Liver (tissue), 8 donors: ENCODE measurements at regions not wholly inside any gene's neighbourhood (a gene's known extent, or its start where the extent isn't known, plus 50 kb on each side); places are given as distances from the start of the nearest gene placed in this dataset.

Experiments used
- DNase-seq: peaks from one replicate; pipeline ENCODE4 v3.0.0-alpha.2; 2017; ENCODE audit warnings: low spot score
- H3K27ac ChIP-seq, 2 donors: one replicate each; pipeline ENCODE4 v1.7.0; 2013; ENCODE audit warnings: inconsistent platforms in 2 of 2, low read length in 2 of 2, control low read depth in 1 of 2, low read depth in 1 of 2, mild to moderate bottlenecking in 1 of 2
- H3K27me3 ChIP-seq, 4 donors: one replicate each; pipeline versions ENCODE4 v1.6.1 to v1.7.0; 2013; ENCODE audit warnings: low read length in 3 of 4, inconsistent platforms in 1 of 4, mild to moderate bottlenecking in 1 of 4, moderate library complexity in 1 of 4; ENCODE audit not compliant: control insufficient read depth in 4 of 4, insufficient read depth in 4 of 4
- H3K36me3 ChIP-seq, 4 donors: one replicate each; pipeline versions ENCODE4 v1.6.1 to v1.7.0; 2013; ENCODE audit warnings: low read length in 3 of 4, mild to moderate bottlenecking in 3 of 4, low read depth in 1 of 4, moderate library complexity in 1 of 4; ENCODE audit not compliant: control insufficient read depth in 4 of 4, insufficient read depth in 3 of 4
- H3K4me1 ChIP-seq, 4 donors: one replicate each; pipeline versions ENCODE4 v1.6.1 to v1.7.0; 2013; ENCODE audit warnings: low read length in 3 of 4, mild to moderate bottlenecking in 3 of 4, moderate library complexity in 1 of 4; ENCODE audit not compliant: control insufficient read depth in 4 of 4, insufficient read depth in 4 of 4
- H3K4me3 ChIP-seq, 3 donors: one replicate each; pipeline versions ENCODE4 v1.6.1 to v1.7.0; 2013; ENCODE audit warnings: low read length in 3 of 3, control low read depth in 1 of 3, low read depth in 1 of 3, mild to moderate bottlenecking in 1 of 3
- H3K9ac ChIP-seq, 2 donors: one replicate each; pipeline ENCODE4 v1.7.0; 2013; ENCODE audit warnings: low read length in 2 of 2, mild to moderate bottlenecking in 2 of 2, moderate library complexity in 2 of 2, control low read depth in 1 of 2, low read depth in 1 of 2
- H3K9me3 ChIP-seq, 4 donors: one replicate each; pipeline versions ENCODE4 v1.6.1 to v1.7.0; 2013; ENCODE audit warnings: low read length in 3 of 4; ENCODE audit not compliant: control insufficient read depth in 4 of 4
- EGR1 ChIP-seq, 2 donors: IDR thresholded peaks; 2 replicates each; pipeline ENCODE4 v1.6.1; 2016 to 2018; ENCODE audit warnings: antibody characterized with exemption in 2 of 2, low read depth in 2 of 2
- FOXA1 ChIP-seq: IDR thresholded peaks from 2 replicates; pipeline ENCODE4 v1.6.1; 2016; ENCODE audit warnings: antibody characterized with exemption
- FOXA2 ChIP-seq: IDR thresholded peaks from 2 replicates; pipeline ENCODE4 v1.6.1; 2016; ENCODE audit warnings: antibody characterized with exemption
- GABPA ChIP-seq, 2 donors: IDR thresholded peaks in 1 of 2; conservative IDR thresholded peaks in 1 of 2; 2 replicates each; pipeline ENCODE4 v1.6.1; 2016; ENCODE audit warnings: antibody characterized with exemption in 2 of 2, mild to moderate bottlenecking in 1 of 2, moderate library complexity in 1 of 2
- HNF4A ChIP-seq, 2 donors: conservative IDR thresholded peaks; 2 replicates each; pipeline ENCODE4 v1.6.1; 2016; ENCODE audit warnings: antibody characterized with exemption in 2 of 2, mild to moderate bottlenecking in 2 of 2
- HNF4G ChIP-seq: IDR thresholded peaks from 2 replicates; pipeline ENCODE4 v1.6.1; 2016; ENCODE audit warnings: antibody characterized with exemption
- JUND ChIP-seq, 2 donors: IDR thresholded peaks; 2 replicates each; pipeline ENCODE4 v1.6.1; 2016; ENCODE audit warnings: antibody characterized with exemption in 2 of 2
- NR2F2 ChIP-seq: IDR thresholded peaks from 2 replicates; pipeline ENCODE4 v1.6.1; 2016; ENCODE audit warnings: antibody characterized with exemption
- RAD21 ChIP-seq, 2 donors: IDR thresholded peaks; 2 replicates each; pipeline ENCODE4 v1.6.1; 2016; ENCODE audit warnings: antibody characterized with exemption in 2 of 2, mild to moderate bottlenecking in 2 of 2
- RXRA ChIP-seq, 2 donors: IDR thresholded peaks; 2 replicates each; pipeline ENCODE4 v1.6.1; 2017 to 2018; ENCODE audit warnings: antibody characterized with exemption in 2 of 2, mild to moderate bottlenecking in 1 of 2
- SP1 ChIP-seq: IDR thresholded peaks from 2 replicates; pipeline ENCODE4 v1.6.1; 2018; ENCODE audit warnings: antibody characterized with exemption, mild to moderate bottlenecking
- TAF1 ChIP-seq: conservative IDR thresholded peaks from 2 replicates; pipeline ENCODE4 v1.6.1; 2016; ENCODE audit warnings: antibody characterized with exemption, mild to moderate bottlenecking
- YY1 ChIP-seq: IDR thresholded peaks from 2 replicates; pipeline ENCODE4 v1.6.1; 2016; ENCODE audit warnings: antibody characterized with exemption, mild to moderate bottlenecking
- WGBS: extraction: QIAGEN DNeasy Blood & Tissue Kit; methylation state at CpG from one replicate; pipeline ENCODE4 v1.1.7; 2013; 5-methylcytosine and 5-hydroxymethylcytosine counted together
- TF ChIP-seq, protein P1 (sequence below): IDR thresholded peaks from 2 replicates; pipeline ENCODE4 v1.6.1; 2016; ENCODE audit warnings: antibody characterized with exemption
- TF ChIP-seq, protein P2 (sequence below): IDR thresholded peaks from 2 replicates; pipeline ENCODE4 v1.6.1; 2016; ENCODE audit warnings: antibody characterized with exemption
- TF ChIP-seq, protein P3 (sequence below): IDR thresholded peaks from 2 replicates; pipeline ENCODE4 v1.6.1; 2016; ENCODE audit warnings: antibody characterized with exemption, mild to moderate bottlenecking
- TF ChIP-seq, protein P4 (sequence below): IDR thresholded peaks from 2 replicates; pipeline ENCODE4 v1.6.1; 2016; ENCODE audit warnings: antibody characterized with exemption
- TF ChIP-seq, protein P5 (sequence below): fragments of 150-350 bp; IDR thresholded peaks from 2 replicates; pipeline ENCODE4 v1.5.1; 2017; ENCODE audit warnings: improper control_type of control experiment, low read depth, low read length; ENCODE audit not compliant: missing input control
- donor health status: healthy.
- donor health status: healthy.
- donor health status: healthy.
- donor health status: healthy.
- donor health status: healthy.

DNA sequence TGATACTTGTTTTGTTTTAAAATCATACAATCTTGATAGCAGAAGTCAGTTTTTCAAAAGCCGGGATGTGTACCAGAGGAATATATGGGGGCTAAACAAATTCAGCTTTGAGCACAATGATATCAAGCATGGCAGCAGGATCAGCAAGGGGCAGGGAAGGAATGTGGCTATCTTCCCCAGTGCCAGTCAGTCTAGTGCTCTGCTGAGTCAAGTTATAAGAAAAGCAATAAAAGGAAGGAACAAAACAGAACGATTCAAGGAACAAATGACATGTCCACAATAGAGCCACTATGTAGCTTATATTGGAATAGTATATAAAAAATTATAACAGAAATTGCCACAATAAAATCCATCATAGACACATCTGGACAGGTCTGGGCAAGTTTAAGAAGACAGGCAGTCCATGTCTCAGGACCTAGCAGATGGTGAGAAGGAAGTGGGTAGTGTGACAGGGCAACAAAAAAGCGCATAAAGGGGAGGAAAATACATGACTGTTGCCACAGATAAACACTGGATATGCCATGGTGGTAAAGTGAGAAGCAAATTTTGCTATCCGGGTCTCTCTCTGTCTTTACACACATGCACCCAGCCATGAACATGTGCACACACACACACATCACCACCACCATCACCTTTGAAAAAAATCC is 518.2 kb upstream of the HTR2C start:
- H3K4me3 ChIP-seq = no peak overlapping the region
- no peaks in the 10 kb centered on the region for H3K36me3 ChIP-seq
- no peak overlapping the region for H3K27ac ChIP-seq
- TF ChIP-seq HNF4A (conservative IDR thresholded peaks at IDR 0.05) = no peak
- no peak for TF ChIP-seq EGR1 (IDR thresholded peaks at IDR 0.05; ENCODE audit: low read depth in 2 of 2)
- no peaks in the 10 kb centered on the region for H3K9me3 ChIP-seq
- DNase-seq = no peak
- no peaks in the 10 kb centered on the region for H3K4me1 ChIP-seq
- no peak overlapping the region for H3K9ac ChIP-seq
- 70% methylated on average over 4 of the region's 4 CpGs for WGBS
- H3K27me3 ChIP-seq = no peaks in the 10 kb centered on the region

DNA sequence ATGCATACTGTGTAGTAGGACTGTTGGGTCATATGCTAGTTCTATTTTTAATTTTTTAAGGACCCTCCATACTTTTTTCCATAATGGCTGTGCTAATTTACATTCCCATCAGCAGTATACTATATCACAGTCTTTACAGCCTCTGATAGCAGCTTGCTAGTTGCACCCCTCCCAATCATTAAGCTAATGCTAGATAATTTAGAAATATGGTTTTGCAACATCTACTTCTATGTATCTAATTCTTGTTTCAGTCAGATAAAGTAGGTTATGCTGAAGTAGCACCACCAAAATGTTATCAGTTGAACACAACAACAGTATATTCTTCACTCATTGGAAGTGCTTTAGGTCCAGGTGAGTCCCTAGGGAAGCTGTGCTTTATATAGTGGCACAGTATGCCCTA is 522.7 kb upstream of the HTR2C start:
- H3K36me3 ChIP-seq = no peaks in the 10 kb centered on the region
- no peak overlapping the region for H3K9ac ChIP-seq
- no peaks in the 10 kb centered on the region for H3K9me3 ChIP-seq
- no peak for DNase-seq
- H3K4me1 ChIP-seq = no peaks in the 10 kb centered on the region
- no peaks in the 10 kb centered on the region for H3K27me3 ChIP-seq
- TF ChIP-seq HNF4A (conservative IDR thresholded peaks at IDR 0.05) (no peak), FOXA1 (no peak), EGR1 (IDR thresholded peaks at IDR 0.05; ENCODE audit: low read depth in 2 of 2) (no peak), JUND (IDR thresholded peaks at IDR 0.05) (no peak), RXRA (IDR thresholded peaks at IDR 0.05) (no peak), RAD21 (IDR thresholded peaks at IDR 0.05) (no peak), GABPA (IDR thresholded peaks at IDR 0.05 in 1 of 2, conservative IDR thresholded peaks at IDR 0.05 in 1 of 2) (no peak), TAF1 (no peak), FOXA2 (no peak), YY1 (no peak), SP1 (no peak), NR2F2 (no peak), HNF4G (no peak)
- TF ChIP-seq, protein P1, sequence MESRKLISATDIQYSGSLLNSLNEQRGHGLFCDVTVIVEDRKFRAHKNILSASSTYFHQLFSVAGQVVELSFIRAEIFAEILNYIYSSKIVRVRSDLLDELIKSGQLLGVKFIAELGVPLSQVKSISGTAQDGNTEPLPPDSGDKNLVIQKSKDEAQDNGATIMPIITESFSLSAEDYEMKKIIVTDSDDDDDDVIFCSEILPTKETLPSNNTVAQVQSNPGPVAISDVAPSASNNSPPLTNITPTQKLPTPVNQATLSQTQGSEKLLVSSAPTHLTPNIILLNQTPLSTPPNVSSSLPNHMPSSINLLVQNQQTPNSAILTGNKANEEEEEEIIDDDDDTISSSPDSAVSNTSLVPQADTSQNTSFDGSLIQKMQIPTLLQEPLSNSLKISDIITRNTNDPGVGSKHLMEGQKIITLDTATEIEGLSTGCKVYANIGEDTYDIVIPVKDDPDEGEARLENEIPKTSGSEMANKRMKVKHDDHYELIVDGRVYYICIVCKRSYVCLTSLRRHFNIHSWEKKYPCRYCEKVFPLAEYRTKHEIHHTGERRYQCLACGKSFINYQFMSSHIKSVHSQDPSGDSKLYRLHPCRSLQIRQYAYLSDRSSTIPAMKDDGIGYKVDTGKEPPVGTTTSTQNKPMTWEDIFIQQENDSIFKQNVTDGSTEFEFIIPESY = no peak
- TF ChIP-seq, protein P2, sequence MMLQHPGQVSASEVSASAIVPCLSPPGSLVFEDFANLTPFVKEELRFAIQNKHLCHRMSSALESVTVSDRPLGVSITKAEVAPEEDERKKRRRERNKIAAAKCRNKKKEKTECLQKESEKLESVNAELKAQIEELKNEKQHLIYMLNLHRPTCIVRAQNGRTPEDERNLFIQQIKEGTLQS = no peak
- TF ChIP-seq, protein P3, sequence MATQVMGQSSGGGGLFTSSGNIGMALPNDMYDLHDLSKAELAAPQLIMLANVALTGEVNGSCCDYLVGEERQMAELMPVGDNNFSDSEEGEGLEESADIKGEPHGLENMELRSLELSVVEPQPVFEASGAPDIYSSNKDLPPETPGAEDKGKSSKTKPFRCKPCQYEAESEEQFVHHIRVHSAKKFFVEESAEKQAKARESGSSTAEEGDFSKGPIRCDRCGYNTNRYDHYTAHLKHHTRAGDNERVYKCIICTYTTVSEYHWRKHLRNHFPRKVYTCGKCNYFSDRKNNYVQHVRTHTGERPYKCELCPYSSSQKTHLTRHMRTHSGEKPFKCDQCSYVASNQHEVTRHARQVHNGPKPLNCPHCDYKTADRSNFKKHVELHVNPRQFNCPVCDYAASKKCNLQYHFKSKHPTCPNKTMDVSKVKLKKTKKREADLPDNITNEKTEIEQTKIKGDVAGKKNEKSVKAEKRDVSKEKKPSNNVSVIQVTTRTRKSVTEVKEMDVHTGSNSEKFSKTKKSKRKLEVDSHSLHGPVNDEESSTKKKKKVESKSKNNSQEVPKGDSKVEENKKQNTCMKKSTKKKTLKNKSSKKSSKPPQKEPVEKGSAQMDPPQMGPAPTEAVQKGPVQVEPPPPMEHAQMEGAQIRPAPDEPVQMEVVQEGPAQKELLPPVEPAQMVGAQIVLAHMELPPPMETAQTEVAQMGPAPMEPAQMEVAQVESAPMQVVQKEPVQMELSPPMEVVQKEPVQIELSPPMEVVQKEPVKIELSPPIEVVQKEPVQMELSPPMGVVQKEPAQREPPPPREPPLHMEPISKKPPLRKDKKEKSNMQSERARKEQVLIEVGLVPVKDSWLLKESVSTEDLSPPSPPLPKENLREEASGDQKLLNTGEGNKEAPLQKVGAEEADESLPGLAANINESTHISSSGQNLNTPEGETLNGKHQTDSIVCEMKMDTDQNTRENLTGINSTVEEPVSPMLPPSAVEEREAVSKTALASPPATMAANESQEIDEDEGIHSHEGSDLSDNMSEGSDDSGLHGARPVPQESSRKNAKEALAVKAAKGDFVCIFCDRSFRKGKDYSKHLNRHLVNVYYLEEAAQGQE = no peak
- TF ChIP-seq, protein P4, sequence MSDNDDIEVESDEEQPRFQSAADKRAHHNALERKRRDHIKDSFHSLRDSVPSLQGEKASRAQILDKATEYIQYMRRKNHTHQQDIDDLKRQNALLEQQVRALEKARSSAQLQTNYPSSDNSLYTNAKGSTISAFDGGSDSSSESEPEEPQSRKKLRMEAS = no peak
- TF ChIP-seq, protein P5, sequence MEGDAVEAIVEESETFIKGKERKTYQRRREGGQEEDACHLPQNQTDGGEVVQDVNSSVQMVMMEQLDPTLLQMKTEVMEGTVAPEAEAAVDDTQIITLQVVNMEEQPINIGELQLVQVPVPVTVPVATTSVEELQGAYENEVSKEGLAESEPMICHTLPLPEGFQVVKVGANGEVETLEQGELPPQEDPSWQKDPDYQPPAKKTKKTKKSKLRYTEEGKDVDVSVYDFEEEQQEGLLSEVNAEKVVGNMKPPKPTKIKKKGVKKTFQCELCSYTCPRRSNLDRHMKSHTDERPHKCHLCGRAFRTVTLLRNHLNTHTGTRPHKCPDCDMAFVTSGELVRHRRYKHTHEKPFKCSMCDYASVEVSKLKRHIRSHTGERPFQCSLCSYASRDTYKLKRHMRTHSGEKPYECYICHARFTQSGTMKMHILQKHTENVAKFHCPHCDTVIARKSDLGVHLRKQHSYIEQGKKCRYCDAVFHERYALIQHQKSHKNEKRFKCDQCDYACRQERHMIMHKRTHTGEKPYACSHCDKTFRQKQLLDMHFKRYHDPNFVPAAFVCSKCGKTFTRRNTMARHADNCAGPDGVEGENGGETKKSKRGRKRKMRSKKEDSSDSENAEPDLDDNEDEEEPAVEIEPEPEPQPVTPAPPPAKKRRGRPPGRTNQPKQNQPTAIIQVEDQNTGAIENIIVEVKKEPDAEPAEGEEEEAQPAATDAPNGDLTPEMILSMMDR = no peak
- H3K27ac ChIP-seq = no peak overlapping the region
- no peak overlapping the region for H3K4me3 ChIP-seq
